ENCODE measurements at regions not wholly inside any gene's neighbourhood (a gene's known extent, or its start where the extent isn't known, plus 50 kb on each side); places are given as distances from the start of the nearest gene placed in this dataset.

GRCh38 chr16:86810062-86810461, 231.7 kb downstream of the FOXL1 start:
- no peak overlapping the region for H3K4me3 ChIP-seq (ENCODE audit: low read length)
- DNase-seq (ENCODE audit: low read depth): no peak
- TF ChIP-seq CTCF (IDR thresholded peaks at IDR 0.05; ENCODE audit: insufficient read depth, low read depth, low read length, missing control alignments): no peak

- no peak overlapping the region for H3K4me3 ChIP-seq (ENCODE audit: low read length)
- TF ChIP-seq CTCF (IDR thresholded peaks at IDR 0.05; ENCODE audit: insufficient read depth, low read depth, low read length, missing control alignments): no peak
- no peak for DNase-seq (ENCODE audit: low read depth)
Measured at GRCh38 chr16:86812363-86812970, 234.1 kb downstream of the FOXL1 start.

GRCh38 chr16:86814256-86814655, 235.9 kb downstream of the FOXL1 start:
- TF ChIP-seq CTCF (IDR thresholded peaks at IDR 0.05; ENCODE audit: insufficient read depth, low read depth, low read length, missing control alignments): no peak
- H3K4me3 ChIP-seq (ENCODE audit: low read length): no peak overlapping the region
- peak; percentile 92 for DNase-seq (ENCODE audit: low read depth)

GRCh38 chr16:86816930-86817625, 238.7 kb downstream of the FOXL1 start:
- no peak for TF ChIP-seq CTCF (IDR thresholded peaks at IDR 0.05; ENCODE audit: insufficient read depth, low read depth, low read length, missing control alignments)
- no peak for DNase-seq (ENCODE audit: low read depth)
- no peak overlapping the region for H3K4me3 ChIP-seq (ENCODE audit: low read length)

GRCh38 chr16:86818671-86819532, 240.6 kb downstream of the FOXL1 start:
- H3K4me3 ChIP-seq (ENCODE audit: low read length): no peak overlapping the region
- DNase-seq (ENCODE audit: low read depth): no peak
- no peak for TF ChIP-seq CTCF (IDR thresholded peaks at IDR 0.05; ENCODE audit: insufficient read depth, low read depth, low read length, missing control alignments)

DNA sequence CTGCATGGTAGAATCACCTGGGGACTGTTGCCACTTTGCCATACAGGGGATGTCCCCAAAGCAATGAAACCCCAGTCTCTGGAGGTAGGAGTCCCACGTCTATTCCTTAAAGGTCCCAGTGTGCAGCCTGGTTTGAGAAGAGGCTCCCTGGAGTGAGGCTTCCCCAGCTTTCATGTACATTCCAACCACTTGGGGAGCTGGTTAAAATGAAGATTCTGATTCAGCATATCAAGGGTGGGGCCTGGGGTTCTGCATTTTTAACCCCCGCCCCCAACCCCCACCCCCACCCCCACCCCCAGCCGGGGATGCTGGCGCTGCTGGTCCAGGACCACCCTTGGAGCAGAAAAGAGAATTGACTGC, 241.2 kb downstream of the FOXL1 start:
- H3K4me3 ChIP-seq (ENCODE audit: low read length): no peak overlapping the region
- peak; percentile 36 for TF ChIP-seq CTCF (IDR thresholded peaks at IDR 0.05; ENCODE audit: insufficient read depth, low read depth, low read length, missing control alignments)
- DNase-seq (ENCODE audit: low read depth): no peak
